Activated T-helper 1 cell treated with anti-CD3 and anti-CD28 coated beads, Interleukin-12 subunit alpha, Interleukin-12 subunit beta, Interleukin-2, Interleukin-4 antibody, amounts not matched to agents 30 ng/mL and 10 ng/mL and 1 ng/mL, durations not matched to agents 14 hours and 24 hours and 36 hours (primary cell): ENCODE measurements at regions not wholly inside any gene's neighbourhood (a gene's known extent, or its start where the extent isn't known, plus 50 kb on each side); places are given as distances from the start of the nearest gene placed in this dataset.
A peak's percentile ranks its signal among the peaks of the same experiment; 100 is the strongest.
"Not testable (repeated sequence)": the region's sequence is repeated elsewhere in the genome, so short reads cannot be mapped to it uniquely, and the experiment has no call there.

Experiments
- DNase-seq: peaks from one replicate; pipeline ENCODE4 v3.0.0; 2021; ENCODE audit warnings: low spot score
- H3K27ac Mint-ChIP-seq: one replicate; pipeline ENCODE4 v1.8.0; 2021; ENCODE audit warnings: mild to moderate bottlenecking, mixed read lengths
- H3K27me3 Mint-ChIP-seq: one replicate; pipeline ENCODE4 v1.8.0; 2022; ENCODE audit warnings: mild to moderate bottlenecking, moderate library complexity, mixed read lengths; ENCODE audit not compliant: insufficient read depth
- H3K36me3 Mint-ChIP-seq: one replicate; pipeline ENCODE4 v1.8.0; 2021; ENCODE audit warnings: low read depth, mixed read lengths
- H3K4me1 Mint-ChIP-seq: one replicate; pipeline ENCODE4 v1.8.0; 2021; ENCODE audit warnings: low read depth, mixed read lengths
- H3K4me3 Mint-ChIP-seq: one replicate; pipeline ENCODE4 v1.8.0; 2021; ENCODE audit warnings: mild to moderate bottlenecking, moderate library complexity, mixed read lengths
- H3K9me3 Mint-ChIP-seq: one replicate; pipeline ENCODE4 v1.8.0; 2021; ENCODE audit warnings: mixed read lengths
- intact Hi-C: fragments of 100-400 bp; cut with micrococcal nuclease; formaldehyde crosslinking; loops from one replicate; pipeline ENCODE4 v1.15.1; 2024

GRCh38 chr2:195564625-195565135 lies 92.3 kb upstream of the SLC39A10 start:
- not testable (repeated sequence) for H3K27me3 Mint-ChIP-seq, H3K36me3 Mint-ChIP-seq, H3K9me3 Mint-ChIP-seq, DNase-seq, H3K4me3 Mint-ChIP-seq
- peak overlapping the region; percentile 88 for H3K27ac Mint-ChIP-seq
- H3K4me1 Mint-ChIP-seq = peaks cover 60% of the 10 kb centered on the region
- intact Hi-C loops = loop anchor here (1.0 to 5.0 kb wide), 10 partner anchors 12 to 698 kb away; no protein-coding TSS in a partner anchor

- intact Hi-C loops = loop anchor here (1.0 to 5.0 kb wide), 10 partner anchors 12 to 698 kb away; no protein-coding TSS in a partner anchor
- H3K27ac Mint-ChIP-seq = peak overlapping the region; percentile 88
These were observed 93.0 kb upstream of the SLC39A10 start for GRCh38 chr2:195563857-195564512.

GRCh38 chr2:195562570-195563566 lies 94.2 kb upstream of the SLC39A10 start:
- Mint-ChIP-seq H3K36me3 (peaks cover 2% of the 10 kb centered on the region), H3K27ac (peak overlapping the region; percentile 96), H3K4me1 (peaks cover 69% of the 10 kb centered on the region), H3K27me3 (no peaks in the 10 kb centered on the region), H3K4me3 (peak overlapping the region; percentile 78), H3K9me3 (peaks cover 7% of the 10 kb centered on the region)
- DNase-seq = no peak
- intact Hi-C loops = loop anchor here (5.0 kb wide), 2 partner anchors 614 to 699 kb away; no protein-coding TSS in a partner anchor

More at GRCh38 chr2:195563857-195564512, 93.0 kb upstream of the SLC39A10 start:
- Mint-ChIP-seq H3K9me3 (peaks cover under 1% of the 10 kb centered on the region), H3K4me3 (peak overlapping the region; percentile 49), H3K27me3 (no peaks in the 10 kb centered on the region), H3K4me1 (peaks cover 61% of the 10 kb centered on the region), H3K36me3 (peaks cover 2% of the 10 kb centered on the region)
- peak; percentile 24 for DNase-seq

GRCh38 chr2:195561116-195561921 lies 95.7 kb upstream of the SLC39A10 start:
- H3K36me3 Mint-ChIP-seq = peaks cover 4% of the 10 kb centered on the region
- peak overlapping the region; percentile 96 for H3K27ac Mint-ChIP-seq
- H3K4me1 Mint-ChIP-seq = peaks cover 67% of the 10 kb centered on the region
- H3K27me3 Mint-ChIP-seq = no peaks in the 10 kb centered on the region
- no peak for DNase-seq
- H3K4me3 Mint-ChIP-seq = peak overlapping the region; percentile 67
- peaks cover 7% of the 10 kb centered on the region for H3K9me3 Mint-ChIP-seq
- intact Hi-C loops = loop anchor here (5.0 kb wide), 2 partner anchors 616 to 701 kb away; no protein-coding TSS in a partner anchor

GRCh38 chr2:195560209-195560895 lies 96.7 kb upstream of the SLC39A10 start:
- no peak for DNase-seq
- no peaks in the 10 kb centered on the region for H3K27me3 Mint-ChIP-seq
- peak overlapping the region; percentile 96 for H3K27ac Mint-ChIP-seq
- H3K4me1 Mint-ChIP-seq = peaks cover 67% of the 10 kb centered on the region
- peaks cover 5% of the 10 kb centered on the region for H3K36me3 Mint-ChIP-seq
- intact Hi-C loops = loop anchor here (5.0 kb wide), 2 partner anchors 617 to 702 kb away; no protein-coding TSS in a partner anchor
- H3K4me3 Mint-ChIP-seq = peak overlapping the region; percentile 77
- H3K9me3 Mint-ChIP-seq = peaks cover 7% of the 10 kb centered on the region

- intact Hi-C loops = loop anchor here (1.0 kb wide), 4 partner anchors 15 to 98 kb away; partner anchors contain the start of gene SLC39A10
- H3K4me3 Mint-ChIP-seq = peak overlapping the region; percentile 77
- H3K4me1 Mint-ChIP-seq = peaks cover 62% of the 10 kb centered on the region
- H3K36me3 Mint-ChIP-seq = peaks cover 5% of the 10 kb centered on the region
- peak; percentile 81 for DNase-seq
- H3K27ac Mint-ChIP-seq = peak overlapping the region; percentile 96
- peaks cover 7% of the 10 kb centered on the region for H3K9me3 Mint-ChIP-seq
- H3K27me3 Mint-ChIP-seq = no peaks in the 10 kb centered on the region
These were observed 97.6 kb upstream of the SLC39A10 start for GRCh38 chr2:195559431-195559914.

- no peaks in the 10 kb centered on the region for H3K27me3 Mint-ChIP-seq
- H3K36me3 Mint-ChIP-seq = peaks cover 20% of the 10 kb centered on the region
- H3K4me3 Mint-ChIP-seq = no peak overlapping the region
- intact Hi-C loops = no loop called here
- H3K4me1 Mint-ChIP-seq = peaks cover 67% of the 10 kb centered on the region
- no peak overlapping the region for H3K27ac Mint-ChIP-seq
- DNase-seq = no peak
- H3K9me3 Mint-ChIP-seq = peaks cover 18% of the 10 kb centered on the region
These were observed 101.1 kb upstream of the SLC39A10 start for GRCh38 chr2:195555971-195556370.

GRCh38 chr2:195552581-195552980 lies 104.4 kb upstream of the SLC39A10 start:
- no peaks in the 10 kb centered on the region for H3K27me3 Mint-ChIP-seq
- DNase-seq = no peak
- H3K4me1 Mint-ChIP-seq = peaks cover 69% of the 10 kb centered on the region
- peaks cover 42% of the 10 kb centered on the region for H3K36me3 Mint-ChIP-seq
- peak overlapping the region; percentile 72 for H3K4me3 Mint-ChIP-seq
- intact Hi-C loops = no loop called here
- peaks cover 35% of the 10 kb centered on the region for H3K9me3 Mint-ChIP-seq
- H3K27ac Mint-ChIP-seq = peak overlapping the region; percentile 90

- peaks cover 39% of the 10 kb centered on the region for H3K36me3 Mint-ChIP-seq
- peak overlapping the region; percentile 53 for H3K27ac Mint-ChIP-seq
- DNase-seq = no peak
- intact Hi-C loops = no loop called here
- H3K4me1 Mint-ChIP-seq = peaks cover 76% of the 10 kb centered on the region
- no peaks in the 10 kb centered on the region for H3K27me3 Mint-ChIP-seq
- peaks cover 39% of the 10 kb centered on the region for H3K9me3 Mint-ChIP-seq
- no peak overlapping the region for H3K4me3 Mint-ChIP-seq
These were observed 108.7 kb upstream of the SLC39A10 start for GRCh38 chr2:195548198-195548940.

- peaks cover 76% of the 10 kb centered on the region for H3K4me1 Mint-ChIP-seq
- not testable (repeated sequence) for DNase-seq, H3K4me3 Mint-ChIP-seq
These were observed 109.7 kb upstream of the SLC39A10 start for GRCh38 chr2:195547268-195547840.

GRCh38 chr2:195545811-195546210 lies 111.2 kb upstream of the SLC39A10 start:
- H3K4me1 Mint-ChIP-seq = peaks cover 80% of the 10 kb centered on the region
- H3K36me3 Mint-ChIP-seq = peaks cover 37% of the 10 kb centered on the region
- peaks cover 35% of the 10 kb centered on the region for H3K9me3 Mint-ChIP-seq
- H3K27ac Mint-ChIP-seq = peak overlapping the region; percentile 82
- peak overlapping the region; percentile 35 for H3K4me3 Mint-ChIP-seq
- DNase-seq = no peak
- H3K27me3 Mint-ChIP-seq = no peaks in the 10 kb centered on the region
- intact Hi-C loops = no loop called here

More at GRCh38 chr2:195547268-195547840, 109.7 kb upstream of the SLC39A10 start:
- Mint-ChIP-seq H3K9me3 (peaks cover 36% of the 10 kb centered on the region), H3K36me3 (peaks cover 38% of the 10 kb centered on the region)
- H3K27me3 Mint-ChIP-seq, H3K27ac Mint-ChIP-seq, intact Hi-C loops: not testable (repeated sequence)
